NCI-H2227 treated with DMSO at 0.1 percent for 48 hours (cell line): ENCODE measurements at regions not wholly inside any gene's neighbourhood (a gene's known extent, or its start where the extent isn't known, plus 50 kb on each side); places are given as distances from the start of the nearest gene placed in this dataset.

Source experiments
- DNase-seq: peaks from one replicate; lab custom pipeline; 2025; lab: John Stamatoyannopoulos, UW

DNA sequence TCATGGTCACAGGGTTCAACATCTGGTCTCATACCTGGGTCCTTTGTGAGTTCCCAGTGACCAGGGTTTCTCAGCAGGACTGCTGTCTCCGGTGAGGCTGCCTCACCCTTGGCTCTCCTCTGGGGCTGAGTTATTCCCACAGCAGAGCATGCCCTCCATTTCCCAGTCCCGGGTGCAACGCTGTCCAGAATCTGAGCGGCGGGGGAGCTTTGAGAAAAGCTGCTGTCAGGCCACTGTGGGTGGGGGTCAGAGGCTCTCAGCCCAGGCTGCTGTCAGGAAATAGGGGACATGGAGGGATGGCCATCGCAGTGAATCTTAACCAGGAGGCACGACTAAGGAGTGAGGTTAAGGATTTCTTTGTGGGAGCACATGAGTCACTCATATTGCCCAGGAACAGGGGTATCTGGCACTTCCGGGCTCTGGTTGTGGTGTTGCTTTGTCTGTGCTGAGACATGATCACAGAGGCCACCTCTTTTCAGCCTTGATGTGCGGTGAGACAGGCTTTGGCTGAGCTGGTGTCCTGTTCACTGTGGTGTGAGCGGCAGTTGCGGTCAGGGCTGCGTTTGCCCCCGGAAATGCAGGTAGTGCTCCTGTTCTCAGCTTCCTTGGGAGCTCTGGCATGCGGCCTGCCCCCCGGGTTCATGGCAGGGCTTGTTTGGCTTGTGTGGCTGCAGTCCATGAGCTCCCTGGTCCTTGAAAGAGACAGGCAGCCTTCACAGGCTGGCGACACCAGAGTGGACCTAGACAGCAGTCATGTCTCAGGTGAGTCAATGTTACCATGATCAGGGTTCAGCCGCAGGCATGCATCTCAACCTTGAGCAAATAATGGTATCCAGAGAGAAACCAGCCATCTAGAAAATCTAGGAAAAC, 310.7 kb upstream of the MYT1L start:
- no peak for DNase-seq

DNA sequence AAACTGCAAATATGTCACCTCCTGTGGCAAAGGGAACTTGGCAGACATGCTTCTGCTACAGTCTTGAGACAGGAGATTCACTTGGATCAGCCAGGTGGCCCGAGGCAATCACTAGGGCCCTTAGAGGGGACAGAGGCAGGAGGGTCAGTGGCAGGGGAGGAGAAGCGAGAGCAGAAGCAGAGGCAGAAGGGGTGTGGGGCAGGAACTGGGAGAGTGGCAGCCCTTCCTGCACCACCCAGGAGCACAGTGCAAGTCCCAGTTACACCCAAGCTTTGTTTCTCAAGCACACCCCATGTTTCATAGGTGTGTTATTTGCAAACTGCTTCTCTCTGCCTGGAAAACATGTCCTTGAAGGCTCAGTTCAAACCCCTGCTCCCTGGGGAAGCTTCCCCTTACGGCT, 309.7 kb upstream of the MYT1L start:
- no peak for DNase-seq

GRCh38 chr2:2640371-2640770, 309.3 kb upstream of the MYT1L start:
- DNase-seq = no peak

DNA sequence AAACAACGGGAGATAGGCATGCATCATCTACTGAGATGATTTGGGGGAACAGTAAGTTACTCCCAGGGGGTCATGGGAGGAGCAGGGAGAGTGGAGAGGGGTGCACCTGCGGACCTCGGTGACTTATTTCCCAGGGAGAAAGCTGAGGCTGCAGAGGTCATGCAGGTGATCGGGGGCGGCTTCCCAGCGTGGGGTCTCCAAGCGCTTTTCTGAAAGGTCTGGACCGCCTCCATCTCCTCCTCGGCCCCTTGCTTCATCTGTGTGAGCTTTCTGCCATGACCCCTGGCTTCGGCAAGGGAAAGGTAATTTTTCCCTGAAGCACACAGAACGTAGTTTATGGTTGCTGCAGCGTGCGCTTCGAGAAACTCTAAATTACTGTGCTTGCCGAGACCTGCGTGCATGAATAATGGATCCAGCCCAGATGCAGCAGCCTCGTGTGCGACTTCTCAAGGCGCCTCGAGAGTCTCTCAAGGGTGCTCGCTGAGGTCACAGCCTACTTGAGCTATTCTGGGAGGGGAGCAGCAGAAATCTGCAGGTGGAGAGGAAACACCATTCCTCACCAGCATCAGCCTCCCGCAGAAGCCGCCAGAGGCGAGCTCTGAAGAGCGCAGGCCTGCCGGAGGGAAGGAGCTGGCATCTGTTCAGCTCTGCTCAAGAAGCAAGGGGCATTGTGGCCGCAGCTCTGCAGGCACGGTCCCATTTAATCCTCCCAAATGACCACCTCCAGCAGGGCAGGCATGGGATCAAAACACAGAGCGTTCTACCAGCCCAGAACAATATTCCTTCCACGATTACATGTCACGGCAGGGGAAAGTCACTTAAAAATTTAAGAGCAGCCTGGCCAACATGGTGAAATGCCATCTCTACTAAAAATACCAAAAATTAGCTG, 308.4 kb upstream of the MYT1L start:
- peak; percentile 48 for DNase-seq

DNA sequence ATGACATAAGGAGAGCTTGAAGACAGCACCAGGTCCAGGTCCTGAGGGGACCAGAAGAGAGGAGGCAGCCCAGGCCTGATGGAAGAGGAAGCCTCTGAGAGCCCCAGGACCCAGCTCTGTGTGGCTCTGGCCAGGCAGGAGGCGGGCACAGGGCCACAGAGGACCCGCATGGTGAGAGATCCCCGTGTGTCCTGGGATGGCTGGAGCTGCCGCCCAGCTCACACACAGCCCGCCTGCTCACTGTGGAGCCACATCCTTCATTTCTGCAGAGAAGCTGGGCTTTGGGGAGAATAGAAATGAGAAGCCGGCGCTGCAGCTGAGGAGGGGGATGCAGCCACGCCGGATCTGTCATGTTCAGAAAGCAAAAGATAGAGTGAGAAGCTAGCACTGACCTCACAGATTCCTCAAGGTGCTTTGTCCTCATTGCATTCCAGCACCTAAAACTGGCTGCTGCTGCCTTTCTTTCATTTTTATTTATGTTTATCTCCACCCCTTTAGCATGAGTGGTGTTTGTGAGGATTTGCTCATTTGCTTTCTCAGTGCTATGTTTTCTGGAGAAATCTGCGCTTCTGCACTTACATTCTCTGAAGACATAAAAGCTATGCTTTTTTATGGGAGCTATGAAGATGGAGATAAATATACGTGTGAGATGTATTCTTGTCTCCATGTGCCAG, 307.6 kb upstream of the MYT1L start:
- no peak for DNase-seq

DNA sequence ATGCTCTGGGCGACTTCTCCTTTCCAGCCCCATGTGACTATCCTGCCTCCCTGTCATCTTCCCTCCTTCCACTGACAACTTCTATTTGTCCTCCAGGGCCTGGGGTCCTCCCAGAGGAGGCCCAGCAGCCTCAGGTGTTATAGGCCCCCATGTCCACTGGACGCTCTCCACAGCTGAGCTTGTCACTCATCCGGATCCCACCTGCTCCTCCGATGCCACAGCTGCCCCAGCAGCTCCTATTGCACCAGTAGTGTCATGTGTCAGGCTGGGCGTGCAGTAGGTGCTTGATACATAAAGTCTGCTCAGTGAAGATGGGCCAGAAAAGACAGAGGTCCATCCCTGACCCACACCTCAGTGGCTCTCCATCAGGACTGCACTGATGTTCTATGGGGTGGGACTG, 305.7 kb upstream of the MYT1L start:
- DNase-seq = no peak

GRCh38 chr2:2635025-2635528, 304.0 kb upstream of the MYT1L start:
- no peak for DNase-seq

DNA sequence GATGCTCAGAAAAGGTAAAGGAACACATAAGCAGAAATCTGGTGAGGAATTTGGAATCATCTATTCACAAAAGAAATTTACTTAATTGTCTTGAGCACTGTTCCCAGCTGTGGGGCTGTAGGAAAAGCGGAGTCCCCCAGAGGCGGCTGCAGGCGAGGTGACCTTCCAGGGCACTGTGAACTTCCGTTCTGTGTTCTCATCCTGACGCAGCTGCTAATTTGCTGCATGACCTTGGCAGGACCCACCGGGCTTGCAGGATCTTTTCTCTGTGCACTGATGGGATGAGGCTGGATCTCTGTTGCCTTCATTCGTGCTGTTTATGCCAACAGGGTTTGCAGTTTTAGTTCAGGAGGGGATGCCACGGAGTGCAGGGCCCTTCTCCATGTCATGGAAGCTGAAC, 301.9 kb upstream of the MYT1L start:
- DNase-seq = no peak

- no peak for DNase-seq
Observed at GRCh38 chr2:2623939-2624338, 292.9 kb upstream of the MYT1L start.

GRCh38 chr2:2621855-2622254, 290.8 kb upstream of the MYT1L start:
- DNase-seq = no peak

DNA sequence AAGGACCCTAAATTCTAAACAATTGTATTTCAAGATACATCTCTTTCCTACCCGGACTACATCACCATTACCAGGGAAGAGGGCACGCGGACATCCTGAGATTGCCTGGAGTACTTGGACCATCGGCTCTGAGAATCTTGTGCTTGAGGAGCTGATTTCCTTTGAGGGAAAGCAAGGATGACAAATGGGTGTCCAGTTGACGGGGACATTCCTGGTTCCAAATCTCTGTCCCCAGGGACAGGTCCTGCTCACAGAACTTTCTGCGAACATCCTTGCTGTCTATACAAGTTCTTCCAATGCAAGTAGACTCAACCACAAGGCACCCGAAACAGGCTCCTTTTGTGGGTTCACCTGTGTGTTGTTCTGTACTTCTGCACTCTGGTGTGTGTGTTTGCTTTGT, 289.5 kb upstream of the MYT1L start:
- DNase-seq = no peak

GRCh38 chr2:2619995-2620394, 288.9 kb upstream of the MYT1L start:
- no peak for DNase-seq

DNA sequence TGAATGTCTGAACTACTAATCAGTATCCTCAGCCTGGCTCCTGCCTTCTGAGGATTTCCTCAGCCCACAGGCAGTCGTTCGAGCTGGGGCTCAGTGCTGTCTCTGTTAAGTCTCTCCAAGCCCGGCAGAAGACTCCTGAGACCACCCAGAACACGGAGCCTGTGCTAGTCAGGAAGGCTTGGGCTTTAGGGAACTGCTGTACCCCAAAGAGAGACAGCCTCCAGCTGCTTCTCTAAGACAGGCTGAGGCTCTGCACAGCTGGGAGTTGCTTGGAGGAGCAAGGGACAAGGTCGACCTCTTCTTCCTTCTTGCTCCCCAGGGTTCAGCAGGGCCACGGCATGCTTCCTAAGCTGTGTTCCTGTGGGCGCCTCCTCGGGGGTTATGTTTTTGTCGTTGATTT, 283.4 kb upstream of the MYT1L start:
- DNase-seq = no peak

DNA sequence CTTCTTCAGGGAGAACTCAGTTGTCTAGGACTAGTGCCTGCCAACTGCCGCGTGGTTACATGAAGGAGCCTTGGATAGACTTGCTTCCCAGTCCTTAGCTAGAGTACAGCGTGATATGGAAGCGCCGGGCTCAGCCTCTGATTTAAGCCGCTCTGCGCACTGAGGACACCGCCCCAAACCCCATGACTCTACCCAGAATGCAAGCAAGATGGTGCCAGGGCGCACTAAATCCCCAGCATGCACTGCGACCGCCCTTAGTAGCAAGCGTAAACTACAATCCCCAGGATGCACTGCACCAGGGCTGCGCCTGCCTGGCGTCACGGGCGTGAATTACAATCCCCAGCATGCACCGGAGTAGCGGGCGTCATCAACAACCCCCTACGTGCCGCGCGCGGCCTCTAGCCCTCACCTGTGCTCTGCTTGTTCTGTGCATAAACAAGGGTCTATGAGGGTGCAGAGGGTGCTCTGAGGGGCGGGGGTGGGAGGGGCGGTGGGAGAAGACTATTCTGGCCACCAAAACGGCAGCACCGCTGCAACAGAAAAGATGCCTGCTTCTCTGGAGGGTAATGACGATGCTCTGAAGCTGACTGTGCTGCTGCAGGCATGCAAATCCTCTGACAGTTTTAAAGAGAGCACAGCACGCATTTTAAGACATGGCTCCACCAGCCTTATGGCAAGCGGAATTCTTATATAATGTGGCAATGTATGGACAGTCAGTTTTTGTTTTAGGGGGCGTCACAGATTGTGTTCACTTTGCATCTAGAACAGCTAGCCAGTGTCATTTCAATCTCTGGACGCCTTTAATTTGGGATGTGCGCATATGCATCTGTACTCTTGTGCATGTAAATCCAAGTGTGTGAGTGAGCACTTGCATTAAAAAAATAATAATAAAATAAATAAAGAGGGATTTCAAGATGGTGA, 282.5 kb upstream of the MYT1L start:
- DNase-seq = peak; percentile 96

GRCh38 chr2:2610751-2611150, 279.7 kb upstream of the MYT1L start:
- DNase-seq = no peak

DNA sequence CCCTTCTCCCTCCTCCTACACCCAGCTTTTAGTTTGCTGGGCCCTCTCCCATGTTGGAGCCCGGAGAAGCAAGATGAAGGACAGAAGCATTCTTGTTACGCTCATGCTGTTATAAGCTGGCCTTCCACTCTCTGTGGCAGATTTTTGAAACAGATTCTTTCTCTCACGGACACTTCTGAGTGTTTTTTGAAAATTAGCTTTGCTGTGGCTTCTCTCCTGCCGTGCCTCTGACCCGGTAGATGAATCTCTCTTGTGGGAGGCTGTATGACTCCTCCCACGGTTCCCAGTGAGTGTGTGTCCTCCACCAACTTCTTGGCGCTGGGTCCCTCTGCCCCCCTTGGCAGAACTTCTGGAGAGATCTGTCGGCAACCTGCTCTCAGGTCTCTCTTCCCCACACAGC, 269.3 kb upstream of the MYT1L start:
- DNase-seq = no peak

DNA sequence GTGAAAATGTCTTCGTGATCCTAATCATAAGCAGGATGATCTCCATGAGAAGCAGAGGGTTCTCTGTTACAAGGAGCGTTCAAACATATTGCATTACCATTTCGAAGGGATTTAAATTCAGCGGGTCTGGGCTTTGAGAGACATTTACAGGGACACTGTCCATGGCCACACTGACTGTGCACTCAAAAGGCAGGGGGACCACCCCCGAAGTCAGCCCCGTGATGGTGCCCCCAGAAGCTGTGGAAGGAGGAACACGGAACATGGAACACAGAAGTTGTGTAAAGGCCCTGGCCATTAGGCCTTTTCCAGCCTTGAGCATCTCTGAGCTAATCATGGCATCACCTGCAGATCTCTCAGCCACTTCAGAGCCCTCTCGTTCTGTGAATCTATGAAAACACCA, 268.4 kb upstream of the MYT1L start:
- no peak for DNase-seq

DNA sequence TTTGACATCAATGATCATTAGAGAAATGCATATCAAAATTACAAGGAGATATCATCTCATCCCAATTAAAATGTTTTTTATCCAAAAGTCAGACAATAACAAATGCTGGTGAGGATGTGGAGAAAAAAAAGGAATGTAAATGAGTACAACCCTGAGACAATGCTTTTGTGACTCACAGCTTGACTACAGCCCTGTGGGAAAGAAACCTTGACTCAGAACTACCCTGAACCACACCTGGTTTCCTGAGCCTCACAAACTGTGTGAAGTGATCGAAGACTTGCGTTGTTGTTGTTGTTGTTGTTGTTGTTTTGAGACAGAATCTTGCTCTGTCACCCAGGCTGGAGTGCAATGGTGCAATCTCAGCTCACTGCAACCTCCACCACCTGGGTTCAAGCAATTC, 266.6 kb upstream of the MYT1L start:
- DNase-seq = no peak

DNA sequence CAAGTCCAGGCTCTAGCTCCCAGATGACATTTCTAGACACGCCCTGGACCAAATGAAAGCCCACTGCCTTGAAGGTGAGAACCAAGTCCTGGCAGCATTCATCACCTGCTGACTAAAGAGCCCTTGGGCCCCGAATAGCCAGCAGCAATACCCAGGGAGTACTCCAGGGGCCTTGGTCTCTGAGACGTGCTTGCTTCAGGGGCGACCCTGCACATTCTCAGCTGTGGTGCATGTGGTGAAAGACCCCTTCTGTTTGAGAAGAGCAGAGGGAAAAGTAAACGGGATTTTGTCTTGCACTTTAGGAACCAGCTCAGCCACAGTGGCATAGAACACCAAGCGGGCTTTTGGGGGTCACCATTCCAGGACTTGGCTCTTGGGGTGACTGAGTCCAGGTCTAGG, 260.5 kb upstream of the MYT1L start:
- DNase-seq = no peak

- no peak for DNase-seq
Observed at GRCh38 chr2:2590841-2591541, 259.9 kb upstream of the MYT1L start.

GRCh38 chr2:2590141-2590540, 259.1 kb upstream of the MYT1L start:
- DNase-seq = no peak
